ENCODE measurements at regions not wholly inside any gene's neighbourhood (a gene's known extent, or its start where the extent isn't known, plus 50 kb on each side); places are given as distances from the start of the nearest gene placed in this dataset.

DNA sequence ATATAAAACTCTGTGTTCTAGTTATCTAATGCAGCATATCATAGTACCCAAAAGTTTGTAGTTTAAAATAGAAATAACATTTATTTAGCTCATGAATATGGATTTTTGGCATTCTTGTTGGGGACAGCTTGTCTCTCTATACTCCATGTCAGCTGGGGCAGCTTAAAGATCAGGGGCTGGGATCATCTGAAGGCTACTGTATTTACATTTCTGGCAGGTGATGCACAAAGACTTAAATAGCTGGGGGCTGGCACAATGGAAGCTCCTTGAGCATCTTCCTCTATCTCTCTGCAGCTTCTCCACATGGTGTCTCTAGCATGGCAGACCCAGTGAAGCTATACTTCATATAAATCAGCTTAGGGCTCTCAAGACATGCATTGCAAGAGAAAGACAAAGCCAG is 55.6 kb upstream of the DAB1 start:
- TF ChIP-seq TCF12 (IDR thresholded peaks at IDR 0.05; ENCODE audit: low read depth, low read length): no peak
- TF ChIP-seq YY1 (IDR thresholded peaks at IDR 0.05; ENCODE audit: low read depth, low read length): no peak
- no peak for TF ChIP-seq ZSCAN29 (IDR thresholded peaks at IDR 0.05)
- TF ChIP-seq, protein P1, sequence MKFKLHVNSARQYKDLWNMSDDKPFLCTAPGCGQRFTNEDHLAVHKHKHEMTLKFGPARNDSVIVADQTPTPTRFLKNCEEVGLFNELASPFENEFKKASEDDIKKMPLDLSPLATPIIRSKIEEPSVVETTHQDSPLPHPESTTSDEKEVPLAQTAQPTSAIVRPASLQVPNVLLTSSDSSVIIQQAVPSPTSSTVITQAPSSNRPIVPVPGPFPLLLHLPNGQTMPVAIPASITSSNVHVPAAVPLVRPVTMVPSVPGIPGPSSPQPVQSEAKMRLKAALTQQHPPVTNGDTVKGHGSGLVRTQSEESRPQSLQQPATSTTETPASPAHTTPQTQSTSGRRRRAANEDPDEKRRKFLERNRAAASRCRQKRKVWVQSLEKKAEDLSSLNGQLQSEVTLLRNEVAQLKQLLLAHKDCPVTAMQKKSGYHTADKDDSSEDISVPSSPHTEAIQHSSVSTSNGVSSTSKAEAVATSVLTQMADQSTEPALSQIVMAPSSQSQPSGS (IDR thresholded peaks at IDR 0.05; ENCODE audit: low read length): no peak
- no peak for TF ChIP-seq HDAC6 (IDR thresholded peaks at IDR 0.05; ENCODE audit: unreplicated experiment)
- TF ChIP-seq RUNX3 (IDR thresholded peaks at IDR 0.05; ENCODE audit: low read length): no peak
- no peak for TF ChIP-seq ZZZ3 (IDR thresholded peaks at IDR 0.05; ENCODE audit: control insufficient read depth, insufficient read length, low read depth)
- no peak for TF ChIP-seq POLR2AphosphoS5 (IDR thresholded peaks at IDR 0.05; ENCODE audit: low read length)
- TF ChIP-seq, protein P2, sequence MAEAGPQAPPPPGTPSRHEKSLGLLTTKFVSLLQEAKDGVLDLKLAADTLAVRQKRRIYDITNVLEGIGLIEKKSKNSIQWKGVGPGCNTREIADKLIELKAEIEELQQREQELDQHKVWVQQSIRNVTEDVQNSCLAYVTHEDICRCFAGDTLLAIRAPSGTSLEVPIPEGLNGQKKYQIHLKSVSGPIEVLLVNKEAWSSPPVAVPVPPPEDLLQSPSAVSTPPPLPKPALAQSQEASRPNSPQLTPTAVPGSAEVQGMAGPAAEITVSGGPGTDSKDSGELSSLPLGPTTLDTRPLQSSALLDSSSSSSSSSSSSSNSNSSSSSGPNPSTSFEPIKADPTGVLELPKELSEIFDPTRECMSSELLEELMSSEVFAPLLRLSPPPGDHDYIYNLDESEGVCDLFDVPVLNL (IDR thresholded peaks at IDR 0.05; ENCODE audit: low read depth, low read length): no peak
- no peak for TF ChIP-seq BHLHE40 (IDR thresholded peaks at IDR 0.05; ENCODE audit: borderline replicate concordance in 1 of 2, low read depth in 2 of 2, low read length in 1 of 2)
- TF ChIP-seq SIN3A (IDR thresholded peaks at IDR 0.05; ENCODE audit: low read depth, low read length): no peak
- TF ChIP-seq, protein P3, sequence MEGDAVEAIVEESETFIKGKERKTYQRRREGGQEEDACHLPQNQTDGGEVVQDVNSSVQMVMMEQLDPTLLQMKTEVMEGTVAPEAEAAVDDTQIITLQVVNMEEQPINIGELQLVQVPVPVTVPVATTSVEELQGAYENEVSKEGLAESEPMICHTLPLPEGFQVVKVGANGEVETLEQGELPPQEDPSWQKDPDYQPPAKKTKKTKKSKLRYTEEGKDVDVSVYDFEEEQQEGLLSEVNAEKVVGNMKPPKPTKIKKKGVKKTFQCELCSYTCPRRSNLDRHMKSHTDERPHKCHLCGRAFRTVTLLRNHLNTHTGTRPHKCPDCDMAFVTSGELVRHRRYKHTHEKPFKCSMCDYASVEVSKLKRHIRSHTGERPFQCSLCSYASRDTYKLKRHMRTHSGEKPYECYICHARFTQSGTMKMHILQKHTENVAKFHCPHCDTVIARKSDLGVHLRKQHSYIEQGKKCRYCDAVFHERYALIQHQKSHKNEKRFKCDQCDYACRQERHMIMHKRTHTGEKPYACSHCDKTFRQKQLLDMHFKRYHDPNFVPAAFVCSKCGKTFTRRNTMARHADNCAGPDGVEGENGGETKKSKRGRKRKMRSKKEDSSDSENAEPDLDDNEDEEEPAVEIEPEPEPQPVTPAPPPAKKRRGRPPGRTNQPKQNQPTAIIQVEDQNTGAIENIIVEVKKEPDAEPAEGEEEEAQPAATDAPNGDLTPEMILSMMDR (IDR thresholded peaks at IDR 0.05 in 2 of 3, conservative IDR thresholded peaks at IDR 0.05 in 1 of 3; ENCODE audit: control insufficient read depth in 2 of 3, extremely low read depth in 1 of 3, insufficient read depth in 1 of 3, low read depth in 3 of 3, low read length in 3 of 3): no peak
- TF ChIP-seq, protein P4, sequence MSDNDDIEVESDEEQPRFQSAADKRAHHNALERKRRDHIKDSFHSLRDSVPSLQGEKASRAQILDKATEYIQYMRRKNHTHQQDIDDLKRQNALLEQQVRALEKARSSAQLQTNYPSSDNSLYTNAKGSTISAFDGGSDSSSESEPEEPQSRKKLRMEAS (IDR thresholded peaks at IDR 0.05; ENCODE audit: low read depth, low read length): no peak
- TF ChIP-seq, protein P5, sequence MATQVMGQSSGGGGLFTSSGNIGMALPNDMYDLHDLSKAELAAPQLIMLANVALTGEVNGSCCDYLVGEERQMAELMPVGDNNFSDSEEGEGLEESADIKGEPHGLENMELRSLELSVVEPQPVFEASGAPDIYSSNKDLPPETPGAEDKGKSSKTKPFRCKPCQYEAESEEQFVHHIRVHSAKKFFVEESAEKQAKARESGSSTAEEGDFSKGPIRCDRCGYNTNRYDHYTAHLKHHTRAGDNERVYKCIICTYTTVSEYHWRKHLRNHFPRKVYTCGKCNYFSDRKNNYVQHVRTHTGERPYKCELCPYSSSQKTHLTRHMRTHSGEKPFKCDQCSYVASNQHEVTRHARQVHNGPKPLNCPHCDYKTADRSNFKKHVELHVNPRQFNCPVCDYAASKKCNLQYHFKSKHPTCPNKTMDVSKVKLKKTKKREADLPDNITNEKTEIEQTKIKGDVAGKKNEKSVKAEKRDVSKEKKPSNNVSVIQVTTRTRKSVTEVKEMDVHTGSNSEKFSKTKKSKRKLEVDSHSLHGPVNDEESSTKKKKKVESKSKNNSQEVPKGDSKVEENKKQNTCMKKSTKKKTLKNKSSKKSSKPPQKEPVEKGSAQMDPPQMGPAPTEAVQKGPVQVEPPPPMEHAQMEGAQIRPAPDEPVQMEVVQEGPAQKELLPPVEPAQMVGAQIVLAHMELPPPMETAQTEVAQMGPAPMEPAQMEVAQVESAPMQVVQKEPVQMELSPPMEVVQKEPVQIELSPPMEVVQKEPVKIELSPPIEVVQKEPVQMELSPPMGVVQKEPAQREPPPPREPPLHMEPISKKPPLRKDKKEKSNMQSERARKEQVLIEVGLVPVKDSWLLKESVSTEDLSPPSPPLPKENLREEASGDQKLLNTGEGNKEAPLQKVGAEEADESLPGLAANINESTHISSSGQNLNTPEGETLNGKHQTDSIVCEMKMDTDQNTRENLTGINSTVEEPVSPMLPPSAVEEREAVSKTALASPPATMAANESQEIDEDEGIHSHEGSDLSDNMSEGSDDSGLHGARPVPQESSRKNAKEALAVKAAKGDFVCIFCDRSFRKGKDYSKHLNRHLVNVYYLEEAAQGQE (IDR thresholded peaks at IDR 0.05; ENCODE audit: low read depth, low read length): no peak

Measured in GM12878 (cell line).